Stimulated activated effector memory CD8-positive, alpha-beta T cell treated with anti-CD3 and anti-CD28 coated beads, Interleukin-12 subunit alpha, Interleukin-12 subunit beta, amount 100 ng/mL, for 72 hours (primary cell): ENCODE measurements at regions not wholly inside any gene's neighbourhood (a gene's known extent, or its start where the extent isn't known, plus 50 kb on each side); places are given as distances from the start of the nearest gene placed in this dataset.
"Not testable (repeated sequence)": the region's sequence is repeated elsewhere in the genome, so short reads cannot be mapped to it uniquely, and the experiment has no call there.

Experiments used
- ATAC-seq: fragments of 150-1000 bp; cut with Tn5 transposase; 2 replicates; pipeline ENCODE4 v1.10.0; 2021
- DNase-seq, 2 donors: peaks; one replicate each; pipeline ENCODE4 v3.0.0; 2021 to 2022; ENCODE audit warnings: low spot score in 2 of 2
- H3K27ac Mint-ChIP-seq: one replicate; pipeline ENCODE4 v1.8.0; 2022; ENCODE audit warnings: mild to moderate bottlenecking, mixed read lengths
- H3K36me3 Mint-ChIP-seq: one replicate; pipeline ENCODE4 v1.8.0; 2022; ENCODE audit warnings: mild to moderate bottlenecking, mixed read lengths
- H3K4me1 Mint-ChIP-seq: one replicate; pipeline ENCODE4 v1.8.0; 2022; ENCODE audit warnings: mixed read lengths
- H3K4me3 Mint-ChIP-seq: one replicate; pipeline ENCODE4 v1.8.0; 2022; ENCODE audit warnings: mild to moderate bottlenecking, mixed read lengths
- H3K9me3 Mint-ChIP-seq: one replicate; pipeline ENCODE4 v1.8.0; 2022; ENCODE audit warnings: mixed read lengths

GRCh38 chr4:12519426-12519825 is 964.7 kb downstream of the RAB28 start:
- no peak for ATAC-seq
- H3K4me1 Mint-ChIP-seq = no peaks in the 10 kb centered on the region
- no peak overlapping the region for H3K4me3 Mint-ChIP-seq
- H3K36me3 Mint-ChIP-seq = no peaks in the 10 kb centered on the region
- H3K9me3 Mint-ChIP-seq = peaks cover 9% of the 10 kb centered on the region
- DNase-seq = no peak
- no peak overlapping the region for H3K27ac Mint-ChIP-seq

DNA sequence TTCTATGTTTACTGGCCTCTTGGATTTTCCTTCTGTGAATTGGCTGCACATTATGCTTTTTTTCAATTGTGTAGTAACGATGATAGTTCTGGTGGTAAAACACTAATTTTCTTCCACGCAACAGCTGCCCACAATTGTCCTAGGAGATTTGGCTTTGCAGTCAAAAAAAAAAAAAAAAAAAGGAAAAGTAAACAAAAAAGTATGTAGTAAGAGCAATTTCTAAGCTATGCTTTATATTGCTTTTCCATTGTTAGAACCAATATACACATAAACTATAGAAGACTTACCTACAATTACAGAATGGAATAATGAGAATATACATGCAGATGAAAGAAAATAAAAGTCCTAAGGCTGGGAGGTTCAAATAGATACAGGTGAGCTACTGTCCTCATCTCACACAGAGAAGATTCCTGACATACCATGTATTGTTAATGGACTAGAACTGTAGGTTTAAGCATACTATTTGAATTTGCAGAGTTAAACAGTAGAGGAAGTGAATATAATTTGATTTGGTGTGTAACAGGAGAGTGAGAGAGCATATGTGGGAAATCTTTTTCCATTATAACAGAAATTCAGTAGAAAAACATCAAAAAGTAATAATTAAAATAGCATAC is 976.2 kb downstream of the RAB28 start:
- Mint-ChIP-seq H3K4me3 (no peak overlapping the region), H3K4me1 (no peaks in the 10 kb centered on the region), H3K9me3 (peaks cover 6% of the 10 kb centered on the region), H3K27ac (no peak overlapping the region), H3K36me3 (no peaks in the 10 kb centered on the region)
- DNase-seq (no peak), ATAC-seq (no peak)

DNA sequence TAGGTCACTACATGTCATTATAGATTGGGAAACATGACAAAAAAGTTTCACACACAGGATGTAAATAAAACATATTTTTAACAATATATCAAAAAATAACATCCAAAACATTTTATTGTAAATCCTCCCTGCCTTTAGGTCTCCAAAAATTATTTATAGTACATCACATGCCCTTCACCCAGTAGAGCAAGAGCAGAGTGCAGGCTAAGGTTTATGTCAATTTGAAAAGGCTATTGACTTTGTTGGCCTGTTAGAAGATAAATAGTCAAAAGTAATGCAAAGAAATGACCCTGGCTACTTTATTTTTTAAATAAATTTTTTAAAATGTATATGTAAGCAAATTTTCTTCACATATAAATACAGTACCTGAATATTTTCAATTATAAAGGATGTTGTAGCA is 983.7 kb downstream of the RAB28 start:
- Mint-ChIP-seq H3K9me3 (peaks cover 14% of the 10 kb centered on the region), H3K4me3 (no peak overlapping the region), H3K36me3 (no peaks in the 10 kb centered on the region), H3K4me1 (no peaks in the 10 kb centered on the region), H3K27ac (no peak overlapping the region)
- ATAC-seq (no peak), DNase-seq (no peak)

DNA sequence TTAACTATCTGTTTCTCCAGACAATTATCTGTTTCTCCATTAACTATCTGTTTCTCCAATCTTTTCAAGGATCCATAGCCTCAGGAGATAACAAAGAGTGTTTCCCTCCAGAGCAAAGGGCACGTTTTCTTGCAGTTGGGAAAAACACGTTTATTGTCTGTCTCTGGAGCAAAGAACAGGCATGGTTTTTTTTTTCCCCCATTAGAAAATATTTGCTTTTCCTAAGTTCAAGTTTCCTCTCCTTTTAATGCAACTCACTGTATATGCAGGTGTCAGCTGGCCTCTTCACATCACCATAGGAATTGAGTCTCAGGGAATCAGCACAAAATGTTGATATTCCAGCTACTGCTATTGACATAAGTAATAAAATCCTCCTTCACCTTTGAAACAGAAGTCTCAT is 984.4 kb downstream of the RAB28 start:
- Mint-ChIP-seq H3K9me3 (peaks cover 12% of the 10 kb centered on the region), H3K27ac (no peak overlapping the region), H3K4me3 (no peak overlapping the region), H3K36me3 (no peaks in the 10 kb centered on the region), H3K4me1 (no peaks in the 10 kb centered on the region)
- ATAC-seq (no peak), DNase-seq (no peak)

DNA sequence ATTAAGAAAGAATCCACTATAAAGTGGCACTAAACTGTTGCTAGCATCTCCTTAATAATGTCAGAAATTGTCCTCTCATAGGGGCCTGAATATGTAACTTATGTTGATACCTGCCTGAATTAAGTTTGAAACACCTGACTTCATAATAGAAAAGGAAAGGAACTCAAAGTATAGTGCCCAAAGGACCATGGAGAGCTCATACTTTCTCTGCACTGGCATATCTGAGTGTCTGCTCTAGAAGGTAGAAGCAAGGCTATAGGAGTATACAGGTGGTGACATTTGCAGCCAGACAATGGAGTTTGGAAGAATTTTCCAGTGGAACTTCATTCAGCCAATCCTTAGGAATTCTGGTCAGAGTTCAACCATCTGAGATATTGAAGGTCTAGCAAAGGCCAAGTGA is 988.9 kb downstream of the RAB28 start:
- Mint-ChIP-seq H3K4me3 (no peak overlapping the region), H3K27ac (no peak overlapping the region), H3K4me1 (no peaks in the 10 kb centered on the region), H3K36me3 (no peaks in the 10 kb centered on the region), H3K9me3 (peaks cover 5% of the 10 kb centered on the region)
- ATAC-seq (no peak), DNase-seq (no peak)

DNA sequence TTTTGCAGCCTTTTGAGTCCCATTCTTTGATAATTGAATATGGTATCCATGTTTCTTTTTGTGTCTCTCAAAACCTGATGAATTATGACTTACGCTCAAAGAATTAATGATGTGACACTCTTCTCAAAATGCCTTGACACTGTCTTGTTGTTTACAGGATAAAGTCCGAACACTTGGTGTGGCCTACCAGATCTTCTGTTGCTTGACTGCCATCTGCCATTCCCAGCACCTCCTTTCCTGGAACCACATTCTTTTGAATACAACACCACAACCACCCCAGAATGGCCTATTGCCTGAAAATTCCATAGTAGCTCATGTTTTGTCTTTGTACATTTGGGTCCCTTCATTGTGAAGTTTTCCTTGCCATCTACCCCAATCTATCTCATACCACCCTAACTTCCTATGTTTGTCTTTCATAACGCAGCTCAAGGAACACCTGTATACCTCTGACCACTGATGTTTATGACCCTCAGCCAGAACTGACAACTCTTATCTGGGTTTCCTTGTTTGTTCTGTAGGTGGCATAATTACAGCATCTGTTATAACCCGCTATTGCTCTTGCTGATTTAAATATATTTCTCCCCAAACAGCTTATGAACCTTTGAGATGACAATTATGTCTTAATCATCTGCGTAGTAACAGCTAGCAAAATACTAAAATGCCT is 991.3 kb downstream of the RAB28 start:
- no peak overlapping the region for H3K27ac Mint-ChIP-seq
- no peak for ATAC-seq
- no peak for DNase-seq
- H3K4me3 Mint-ChIP-seq = no peak overlapping the region
- no peaks in the 10 kb centered on the region for H3K4me1 Mint-ChIP-seq
- H3K36me3 Mint-ChIP-seq = no peaks in the 10 kb centered on the region
- peaks cover 9% of the 10 kb centered on the region for H3K9me3 Mint-ChIP-seq

- Mint-ChIP-seq H3K4me3 (no peak overlapping the region), H3K4me1 (no peaks in the 10 kb centered on the region), H3K9me3 (peaks cover 12% of the 10 kb centered on the region), H3K36me3 (no peaks in the 10 kb centered on the region), H3K27ac (no peak overlapping the region)
- DNase-seq (no peak), ATAC-seq (no peak)
Observed at GRCh38 chr4:12488672-12489071, 995.5 kb downstream of the RAB28 start.

- ATAC-seq = no peak
- H3K27ac Mint-ChIP-seq = no peak overlapping the region
- H3K4me1 Mint-ChIP-seq = no peaks in the 10 kb centered on the region
- H3K9me3 Mint-ChIP-seq = peaks cover 12% of the 10 kb centered on the region
- H3K4me3 Mint-ChIP-seq = no peak overlapping the region
- H3K36me3 Mint-ChIP-seq = no peaks in the 10 kb centered on the region
- no peak for DNase-seq
Observed at GRCh38 chr4:12487000-12487399, 997.1 kb downstream of the RAB28 start.

DNA sequence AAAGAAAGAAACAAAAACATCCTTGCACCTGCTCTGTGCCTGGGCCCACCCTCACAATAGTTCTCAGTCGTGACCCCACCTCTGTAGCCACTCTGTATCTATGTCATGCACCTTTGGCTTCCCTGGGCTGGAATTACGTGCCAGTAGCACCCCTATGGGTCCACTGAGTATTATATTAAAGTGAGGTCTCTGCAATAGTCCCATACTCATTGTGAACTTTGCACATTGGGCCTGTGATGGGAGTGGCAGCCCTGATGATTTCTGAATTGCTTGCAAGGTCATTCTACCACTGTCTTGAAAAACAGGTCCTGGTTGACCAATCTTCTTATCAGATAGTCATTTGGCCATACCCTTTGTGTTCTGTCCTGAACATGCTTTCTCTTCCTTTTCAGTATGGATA is 1012.1 kb downstream of the RAB28 start:
- Mint-ChIP-seq H3K9me3 (peaks cover 6% of the 10 kb centered on the region), H3K27ac (no peak overlapping the region), H3K36me3 (no peaks in the 10 kb centered on the region), H3K4me3 (no peak overlapping the region), H3K4me1 (no peaks in the 10 kb centered on the region)
- no peak for ATAC-seq
- no peak for DNase-seq

- DNase-seq (no peak), ATAC-seq (no peak)
- Mint-ChIP-seq H3K36me3 (no peaks in the 10 kb centered on the region), H3K9me3 (peaks cover 6% of the 10 kb centered on the region), H3K4me1 (no peaks in the 10 kb centered on the region), H3K27ac (no peak overlapping the region), H3K4me3 (no peak overlapping the region)
Observed at GRCh38 chr4:12471193-12471592, 1012.9 kb downstream of the RAB28 start.

GRCh38 chr4:12461576-12461975 is 1022.6 kb downstream of the RAB28 start:
- H3K4me1 Mint-ChIP-seq, H3K9me3 Mint-ChIP-seq, H3K4me3 Mint-ChIP-seq, H3K36me3 Mint-ChIP-seq, DNase-seq, H3K27ac Mint-ChIP-seq, ATAC-seq: not testable (repeated sequence)

- no peak overlapping the region for H3K4me3 Mint-ChIP-seq
- H3K36me3 Mint-ChIP-seq = no peaks in the 10 kb centered on the region
- H3K27ac Mint-ChIP-seq = no peak overlapping the region
Observed at GRCh38 chr4:12459126-12459525, 1025.0 kb downstream of the RAB28 start.

GRCh38 chr4:12458621-12459020 is 1025.5 kb downstream of the RAB28 start:
- H3K9me3 Mint-ChIP-seq = peaks cover 7% of the 10 kb centered on the region
- no peak overlapping the region for H3K27ac Mint-ChIP-seq
- ATAC-seq (no peak), DNase-seq (no peak)
- no peak overlapping the region for H3K4me3 Mint-ChIP-seq
- no peaks in the 10 kb centered on the region for H3K36me3 Mint-ChIP-seq
- no peaks in the 10 kb centered on the region for H3K4me1 Mint-ChIP-seq

More at GRCh38 chr4:12459126-12459525, 1025.0 kb downstream of the RAB28 start:
- DNase-seq (no peak), ATAC-seq (no peak)
- peaks cover 7% of the 10 kb centered on the region for H3K9me3 Mint-ChIP-seq
- H3K4me1 Mint-ChIP-seq = no peaks in the 10 kb centered on the region

GRCh38 chr4:12452291-12452690 is 1023.6 kb upstream of the HS3ST1 start:
- no peaks in the 10 kb centered on the region for H3K36me3 Mint-ChIP-seq
- ATAC-seq (no peak), DNase-seq (no peak)
- no peak overlapping the region for H3K4me3 Mint-ChIP-seq
- no peak overlapping the region for H3K27ac Mint-ChIP-seq
- peaks cover 23% of the 10 kb centered on the region for H3K9me3 Mint-ChIP-seq
- no peaks in the 10 kb centered on the region for H3K4me1 Mint-ChIP-seq

DNA sequence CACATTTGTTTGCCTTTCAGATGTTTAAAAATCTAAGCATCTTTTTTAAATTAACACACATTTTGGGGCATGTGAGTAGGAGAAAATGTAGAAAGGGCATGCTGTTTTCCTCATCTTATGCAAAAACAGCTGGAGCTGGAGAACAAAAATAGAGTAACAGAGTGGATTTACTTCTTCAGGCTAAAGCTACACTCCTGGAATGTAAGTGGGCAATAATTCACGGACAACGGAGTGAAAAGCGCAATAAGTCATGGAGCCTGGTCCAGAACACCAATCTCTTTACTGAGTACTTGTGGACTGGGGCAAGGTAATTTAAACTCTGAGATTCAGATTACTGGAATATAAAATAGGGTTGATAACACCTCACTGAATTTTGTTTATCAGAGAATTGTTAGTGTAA is 1018.8 kb upstream of the HS3ST1 start:
- ATAC-seq = no peak

DNA sequence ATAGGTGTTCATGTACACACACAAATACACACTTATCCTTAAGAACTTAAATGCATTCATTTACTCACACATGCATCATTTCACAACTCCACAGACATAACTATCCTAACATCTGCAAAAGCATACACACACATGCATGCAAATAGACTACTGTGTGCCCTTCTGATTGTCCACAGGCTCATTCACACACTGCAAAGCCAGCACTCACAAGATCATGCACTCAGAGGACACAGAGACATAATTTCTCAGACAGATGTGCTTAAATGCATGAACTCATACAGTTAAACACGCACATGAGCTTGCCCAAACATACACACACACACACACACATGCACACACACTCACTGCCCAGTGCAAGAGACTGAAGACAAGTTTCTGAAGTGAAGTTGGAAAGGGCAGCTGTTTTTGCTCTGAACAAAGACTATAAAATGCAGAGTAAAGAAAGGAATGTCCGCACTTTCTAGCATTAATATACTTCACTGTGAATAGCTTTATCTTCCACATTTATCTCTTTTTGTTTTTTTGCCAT is 1018.0 kb upstream of the HS3ST1 start:
- Mint-ChIP-seq H3K27ac (no peak overlapping the region), H3K4me1 (no peaks in the 10 kb centered on the region), H3K9me3 (peaks cover 20% of the 10 kb centered on the region), H3K36me3 (no peaks in the 10 kb centered on the region), H3K4me3 (no peak overlapping the region)
- ATAC-seq (no peak), DNase-seq (no peak)

More for the DNA sequence above, 1018.8 kb upstream of the HS3ST1 start:
- DNase-seq = no peak
- no peaks in the 10 kb centered on the region for H3K36me3 Mint-ChIP-seq
- no peaks in the 10 kb centered on the region for H3K4me1 Mint-ChIP-seq
- H3K4me3 Mint-ChIP-seq = no peak overlapping the region
- peaks cover 23% of the 10 kb centered on the region for H3K9me3 Mint-ChIP-seq
- no peak overlapping the region for H3K27ac Mint-ChIP-seq
